Stimulated activated CD4-positive, alpha-beta T cell treated with anti-CD3 and anti-CD28 coated beads, Interleukin-2, amount 100 ng/mL, for 4 hours (primary cell): ENCODE measurements at regions not wholly inside any gene's neighbourhood (a gene's known extent, or its start where the extent isn't known, plus 50 kb on each side); places are given as distances from the start of the nearest gene placed in this dataset.
"Not testable (repeated sequence)": the region's sequence is repeated elsewhere in the genome, so short reads cannot be mapped to it uniquely, and the experiment has no call there.

Experiments
- DNase-seq: peaks from one replicate; pipeline ENCODE4 v3.0.0-alpha.2; 2020; ENCODE audit warnings: low read depth

DNA sequence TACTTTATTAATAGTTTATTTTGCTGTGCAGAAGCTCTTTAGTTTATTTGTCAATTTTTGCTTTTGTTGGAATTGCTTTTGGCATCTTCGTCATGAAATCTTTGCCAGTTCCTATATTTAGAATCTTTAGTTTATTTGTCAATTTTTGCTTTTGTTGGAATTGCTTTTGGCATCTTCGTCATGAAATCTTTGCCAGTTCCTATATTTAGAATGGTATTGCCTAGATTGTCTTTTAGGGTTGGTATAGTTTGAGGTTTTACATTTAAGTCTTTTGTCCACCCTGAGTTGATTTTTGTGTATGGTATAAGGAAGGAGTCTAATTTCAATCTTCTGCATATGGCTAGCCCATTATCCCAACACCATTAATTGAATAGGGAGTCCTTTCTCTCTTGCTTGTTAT, 93.9 kb upstream of the TCF21 start:
- DNase-seq = not testable (repeated sequence)

- DNase-seq = no peak
These were observed 92.7 kb upstream of the TCF21 start for GRCh38 chr6:133796235-133796634.

DNA sequence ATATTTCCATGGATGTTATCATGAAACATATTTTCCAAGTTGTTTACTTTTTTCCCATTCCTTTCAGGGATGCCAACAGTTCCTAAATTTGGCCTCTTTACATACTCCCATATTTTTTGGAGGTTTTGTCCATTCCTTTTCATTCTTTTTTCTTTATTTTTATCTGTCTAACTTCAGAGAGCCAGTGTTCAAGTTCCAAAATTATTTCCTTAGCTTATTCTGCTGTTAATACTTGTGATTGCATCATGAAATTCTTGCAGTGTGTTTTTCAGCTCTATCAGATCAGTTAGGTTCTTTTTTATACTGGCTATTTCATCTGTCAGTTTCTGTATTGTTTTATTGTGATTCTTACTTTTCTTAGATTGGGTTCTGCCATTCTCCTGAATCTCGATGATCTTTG, 89.9 kb upstream of the TCF21 start:
- DNase-seq = no peak

GRCh38 chr6:133802861-133803260, 86.1 kb upstream of the TCF21 start:
- DNase-seq = no peak

DNA sequence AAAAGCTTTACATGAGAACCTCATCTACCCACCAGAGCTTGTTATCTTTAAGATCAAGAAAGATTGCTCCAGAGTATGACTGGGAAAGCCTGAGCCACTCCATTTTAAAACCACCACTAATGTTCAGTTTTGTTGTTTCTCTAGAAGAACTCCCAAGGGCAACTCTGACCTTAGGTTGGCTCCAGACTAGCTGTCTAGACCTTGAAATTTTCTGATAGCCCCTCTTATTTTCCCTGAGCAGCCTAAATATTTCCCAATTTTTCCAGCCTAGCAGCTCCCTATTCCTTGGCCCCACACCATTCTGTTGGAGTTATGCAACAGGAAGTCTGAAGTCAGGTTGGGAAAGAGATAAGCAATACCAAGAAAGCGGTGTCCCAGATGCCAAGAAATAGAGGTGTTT, 84.6 kb upstream of the TCF21 start:
- no peak for DNase-seq

- DNase-seq = no peak
These were observed 83.0 kb upstream of the TCF21 start for GRCh38 chr6:133805876-133806275.

DNA sequence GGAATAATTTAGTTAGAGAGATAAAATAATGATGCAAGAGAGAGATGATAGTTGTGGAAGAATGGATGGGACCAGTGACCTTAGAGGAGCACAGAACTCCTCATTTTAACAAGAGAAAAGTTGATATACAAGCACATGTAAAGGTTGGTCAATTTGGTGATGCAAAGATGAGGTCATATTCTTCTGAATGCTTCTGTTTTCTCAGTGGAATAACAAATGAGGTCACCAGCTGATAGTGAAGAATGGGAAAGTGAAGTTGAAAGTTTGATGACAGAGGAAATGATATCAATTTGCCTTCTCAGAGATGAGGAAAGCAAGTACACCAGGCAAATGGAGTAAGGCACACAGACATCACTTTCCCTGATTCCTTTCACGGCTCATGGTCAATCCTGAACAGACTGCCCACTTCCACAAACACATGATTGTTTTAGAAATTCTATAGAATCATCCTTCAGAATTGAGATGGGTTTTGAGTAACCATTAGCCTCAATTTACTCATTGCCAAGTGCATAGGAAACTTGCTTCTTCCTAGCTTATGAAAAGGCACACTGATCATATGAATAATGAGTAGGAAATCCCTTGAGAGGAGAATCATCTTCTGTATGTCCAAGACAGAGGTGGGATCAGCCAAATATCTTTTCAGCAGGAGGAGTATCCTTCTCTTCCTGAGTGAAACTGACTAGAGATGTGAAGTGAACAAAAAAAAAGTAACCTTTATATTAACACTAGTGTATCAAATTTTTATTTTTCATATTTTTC, 82.4 kb upstream of the TCF21 start:
- no peak for DNase-seq

GRCh38 chr6:133807501-133807900, 81.4 kb upstream of the TCF21 start:
- no peak for DNase-seq

GRCh38 chr6:133809406-133809805, 79.5 kb upstream of the TCF21 start:
- no peak for DNase-seq

GRCh38 chr6:133811557-133811956, 77.4 kb upstream of the TCF21 start:
- DNase-seq = no peak

- DNase-seq = not testable (repeated sequence)
These were observed 76.5 kb upstream of the TCF21 start for GRCh38 chr6:133812446-133812845.

DNA sequence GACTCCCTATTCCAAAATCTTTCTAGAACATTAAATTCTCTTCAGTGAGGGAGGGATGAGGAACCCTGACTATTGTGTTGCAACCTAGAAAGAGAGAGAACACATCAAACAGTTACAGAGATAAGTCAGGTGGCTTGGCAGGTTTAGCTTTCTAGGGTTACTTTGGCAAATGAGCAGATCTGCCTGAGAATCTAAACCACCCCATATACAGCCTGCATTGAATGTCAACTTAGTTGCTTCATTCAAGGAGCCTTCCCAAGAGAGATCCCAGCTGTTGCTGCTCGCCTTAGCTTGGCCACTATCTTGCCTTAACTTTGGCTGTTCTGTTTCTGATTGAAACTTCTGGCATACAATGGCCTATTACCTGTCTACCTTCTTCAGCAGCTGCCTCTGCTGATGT, 74.7 kb upstream of the TCF21 start:
- no peak for DNase-seq

- no peak for DNase-seq
These were observed 74.1 kb upstream of the TCF21 start for GRCh38 chr6:133814797-133815196.

GRCh38 chr6:133815313-133815712, 73.6 kb upstream of the TCF21 start:
- no peak for DNase-seq

- no peak for DNase-seq
These were observed 72.7 kb upstream of the TCF21 start for GRCh38 chr6:133816171-133816570.

DNA sequence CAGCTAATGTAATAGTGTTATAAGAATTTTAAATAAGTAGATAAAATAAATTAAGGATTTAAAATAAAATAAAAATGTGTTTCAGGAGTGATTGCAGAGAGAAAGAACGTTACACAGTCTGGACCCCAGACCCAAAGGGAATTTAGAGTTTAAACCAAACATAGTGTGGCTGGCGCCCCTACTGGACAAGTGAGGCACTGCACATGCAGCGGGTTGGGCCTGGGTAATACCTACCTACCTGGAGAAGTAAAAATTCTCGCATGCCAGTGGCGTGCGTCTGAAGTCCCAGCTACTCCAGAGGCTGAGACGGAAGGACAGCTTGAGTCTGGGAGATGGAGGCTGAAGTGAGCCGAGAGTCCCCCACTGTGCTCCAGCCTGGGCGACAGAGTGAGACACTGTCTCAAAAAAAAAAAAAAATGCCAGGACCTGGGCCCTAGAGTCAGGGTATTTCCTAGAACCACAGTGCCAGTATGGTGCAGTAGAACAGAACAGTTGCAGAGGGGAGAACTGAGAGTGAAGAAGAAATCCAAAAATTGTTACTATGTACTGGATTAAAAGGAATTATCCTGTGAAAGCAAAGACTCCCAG, 71.4 kb upstream of the TCF21 start:
- no peak for DNase-seq

DNA sequence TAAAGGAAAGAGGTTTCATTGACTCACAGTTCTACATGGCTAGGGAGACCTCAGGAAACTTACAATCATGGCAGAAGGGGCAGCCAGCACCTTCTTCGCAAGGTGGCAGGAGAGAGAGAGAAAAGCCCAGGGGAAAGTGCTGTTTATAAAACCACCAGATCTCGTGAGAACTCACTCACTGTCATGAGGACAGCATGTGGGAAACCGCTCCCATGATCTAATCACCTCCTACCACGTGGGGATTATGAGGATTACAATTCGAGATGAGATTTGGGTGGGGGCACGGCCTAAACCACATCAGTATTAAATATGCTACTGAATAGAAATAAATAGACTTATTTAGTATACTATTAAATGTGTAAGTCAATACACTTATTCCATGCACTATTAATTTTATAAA, 70.6 kb upstream of the TCF21 start:
- DNase-seq = no peak

DNA sequence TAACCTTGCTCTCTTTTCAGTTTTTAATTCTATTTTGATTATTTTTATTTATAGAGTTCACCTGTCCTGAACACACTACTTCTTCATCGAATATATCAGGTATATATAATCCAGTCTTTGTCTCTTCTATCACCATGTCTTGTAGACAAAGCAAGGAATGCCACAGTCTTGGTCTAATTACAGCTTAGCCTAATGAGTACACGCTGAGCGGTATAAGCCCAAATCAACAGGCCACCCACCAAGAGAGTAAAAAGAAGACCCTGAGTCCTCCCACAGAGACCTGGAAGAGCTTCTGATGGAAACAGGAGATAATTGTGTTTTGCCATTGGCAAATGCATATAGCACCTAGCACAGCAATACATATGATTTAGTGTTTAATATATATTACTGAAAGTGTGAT, 68.7 kb upstream of the TCF21 start:
- DNase-seq = no peak

DNA sequence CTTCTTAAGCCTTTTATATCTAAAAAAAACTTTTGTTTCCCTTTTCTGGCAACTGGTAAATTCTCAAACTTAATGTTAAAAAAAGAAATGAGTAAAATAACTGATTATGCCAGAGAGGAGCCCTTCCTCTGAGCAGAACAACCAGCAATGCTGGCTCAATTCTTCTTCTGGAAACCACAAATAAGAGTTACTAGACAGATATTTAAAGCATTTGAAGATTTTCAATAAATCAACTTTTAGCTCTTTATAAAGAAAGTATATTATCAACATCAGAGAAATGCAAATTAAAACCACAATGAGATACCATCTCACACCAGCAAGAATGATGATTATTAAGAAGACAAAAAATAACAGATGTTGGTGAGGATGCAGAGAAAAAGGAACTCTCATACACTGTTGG, 61.1 kb upstream of the TCF21 start:
- no peak for DNase-seq

- no peak for DNase-seq
These were observed 55.0 kb upstream of the TCF21 start for GRCh38 chr6:133833949-133834359.

GRCh38 chr6:133834472-133835170, 54.3 kb upstream of the TCF21 start:
- no peak for DNase-seq

DNA sequence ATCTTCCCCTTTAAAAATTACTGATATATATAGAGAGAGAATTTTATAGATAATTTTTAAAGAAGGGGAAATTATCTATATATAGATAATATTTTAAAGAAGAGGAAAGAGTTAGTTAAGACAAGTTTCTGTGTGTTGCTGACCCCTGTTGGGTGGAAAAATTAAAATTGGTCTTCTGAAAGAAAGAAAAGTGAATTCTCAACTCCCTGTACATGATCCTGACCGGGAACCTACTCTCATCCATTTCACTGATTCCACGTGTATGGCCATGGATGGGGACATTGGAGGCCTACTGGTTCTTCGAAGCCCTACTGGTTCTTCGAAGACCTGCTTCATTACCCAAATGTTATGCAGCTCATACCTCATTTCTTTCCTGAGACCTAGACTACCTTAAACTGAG, 53.0 kb upstream of the TCF21 start:
- no peak for DNase-seq

- peak; percentile 37 for DNase-seq
These were observed 51.0 kb upstream of the TCF21 start for GRCh38 chr6:133837801-133838349.
